KMS-11 (cell line): ENCODE measurements at regions not wholly inside any gene's neighbourhood (a gene's known extent, or its start where the extent isn't known, plus 50 kb on each side); places are given as distances from the start of the nearest gene placed in this dataset.

ENCODE experiments used
- H2AFZ ChIP-seq: fragments of 200-600 bp; sonication (generic); 2 replicates; pipeline ENCODE4 v1.6.1; 2016; ENCODE audit warnings: antibody characterized with exemption, mixed run types, low read depth
- H3K27ac ChIP-seq: fragments of 200-600 bp; sonication (generic); 2 replicates; pipeline ENCODE4 v1.6.1; 2016; ENCODE audit warnings: mild to moderate bottlenecking, mixed run types
- H3K27me3 ChIP-seq: fragments of 200-600 bp; sonication (generic); 2 replicates; pipeline ENCODE4 v1.6.1; 2017; ENCODE audit warnings: mild to moderate bottlenecking, low read depth, mixed run types, moderate library complexity; ENCODE audit not compliant: insufficient read depth
- H3K36me3 ChIP-seq: fragments of 200-600 bp; sonication (generic); 2 replicates; pipeline ENCODE4 v1.6.1; 2017; ENCODE audit warnings: mild to moderate bottlenecking, mixed run types; ENCODE audit not compliant: insufficient read depth
- H3K4me1 ChIP-seq: fragments of 200-600 bp; sonication (generic); 2 replicates; pipeline ENCODE4 v1.6.1; 2016; ENCODE audit warnings: mild to moderate bottlenecking, low read depth, mixed run types; ENCODE audit not compliant: poor library complexity, severe bottlenecking
- H3K4me2 ChIP-seq: fragments of 200-600 bp; sonication (generic); 2 replicates; pipeline ENCODE4 v1.7.0; 2016; ENCODE audit warnings: mild to moderate bottlenecking, mixed run types
- H3K4me3 ChIP-seq: fragments of 200-600 bp; sonication (generic); IDR thresholded peaks from 2 replicates; pipeline ENCODE4 v1.6.1; 2017; ENCODE audit warnings: low read depth, low read length, mixed read lengths; ENCODE audit not compliant: insufficient read depth
- H3K79me2 ChIP-seq: fragments of 200-600 bp; sonication (generic); 2 replicates; pipeline ENCODE4 v1.6.1; 2016; ENCODE audit warnings: low read depth, mixed run types; ENCODE audit not compliant: insufficient read depth
- H3K9ac ChIP-seq: fragments of 200-600 bp; sonication (generic); 2 replicates; pipeline ENCODE4 v1.6.1; 2016; ENCODE audit warnings: mild to moderate bottlenecking, mixed run types
- H4K20me1 ChIP-seq: fragments of 200-600 bp; sonication (generic); 2 replicates; pipeline ENCODE4 v1.6.1; 2016; ENCODE audit warnings: mild to moderate bottlenecking, mixed run types; ENCODE audit not compliant: insufficient read depth
- CTCF ChIP-seq: fragments of 200-600 bp; sonication (generic); conservative IDR thresholded peaks from 2 replicates; pipeline ENCODE4 v1.6.1; 2017; ENCODE audit warnings: low read depth, mild to moderate bottlenecking, antibody characterized with exemption, low read length, moderate library complexity, mixed read lengths

DNA sequence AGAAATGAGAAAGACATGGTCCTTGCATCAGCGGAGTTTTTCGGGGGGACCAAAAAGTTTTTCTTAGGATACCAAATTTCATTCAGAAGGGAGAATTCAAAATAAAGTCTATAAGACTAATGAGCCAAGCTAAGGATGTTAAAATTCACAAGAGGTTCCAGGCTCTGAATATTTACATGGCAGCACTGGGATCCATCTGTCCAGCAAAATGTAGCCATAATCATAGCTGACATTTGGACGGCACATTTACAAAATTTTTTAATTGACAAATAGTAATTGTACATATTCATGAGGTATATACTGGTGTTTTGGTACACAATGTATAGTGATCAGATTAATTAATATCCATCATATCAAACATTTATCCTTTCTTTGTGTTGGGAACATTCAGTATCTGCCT is 107.9 kb downstream of the ZNF648 start:
- no peak overlapping the region for H3K9ac ChIP-seq
- no peaks in the 10 kb centered on the region for H3K79me2 ChIP-seq
- H3K27me3 ChIP-seq = no peaks in the 10 kb centered on the region
- no peak overlapping the region for H3K4me3 ChIP-seq
- H4K20me1 ChIP-seq = no peaks in the 10 kb centered on the region
- no peak overlapping the region for H3K4me2 ChIP-seq
- H2AFZ ChIP-seq = no peak overlapping the region
- no peak overlapping the region for H3K27ac ChIP-seq
- no peaks in the 10 kb centered on the region for H3K4me1 ChIP-seq
- H3K36me3 ChIP-seq = no peaks in the 10 kb centered on the region
- TF ChIP-seq CTCF = no peak

GRCh38 chr1:181951213-181951612 is 110.3 kb downstream of the ZNF648 start:
- Histone ChIP-seq H3K27me3 (no peaks in the 10 kb centered on the region), H3K36me3 (no peaks in the 10 kb centered on the region), H3K27ac (no peak overlapping the region), H3K4me3 (no peak overlapping the region), H4K20me1 (no peaks in the 10 kb centered on the region), H3K79me2 (no peaks in the 10 kb centered on the region), H3K9ac (no peak overlapping the region), H2AFZ (no peak overlapping the region), H3K4me2 (no peak overlapping the region), H3K4me1 (no peaks in the 10 kb centered on the region)
- no peak for TF ChIP-seq CTCF

GRCh38 chr1:181949500-181949899 is 112.0 kb downstream of the ZNF648 start:
- no peaks in the 10 kb centered on the region for H3K27me3 ChIP-seq
- H3K79me2 ChIP-seq = no peaks in the 10 kb centered on the region
- no peak overlapping the region for H3K27ac ChIP-seq
- no peaks in the 10 kb centered on the region for H3K36me3 ChIP-seq
- H4K20me1 ChIP-seq = no peaks in the 10 kb centered on the region
- no peaks in the 10 kb centered on the region for H3K4me1 ChIP-seq
- no peak overlapping the region for H3K4me2 ChIP-seq
- no peak for TF ChIP-seq CTCF
- H3K4me3 ChIP-seq = no peak overlapping the region
- no peak overlapping the region for H3K9ac ChIP-seq
- H2AFZ ChIP-seq = no peak overlapping the region

DNA sequence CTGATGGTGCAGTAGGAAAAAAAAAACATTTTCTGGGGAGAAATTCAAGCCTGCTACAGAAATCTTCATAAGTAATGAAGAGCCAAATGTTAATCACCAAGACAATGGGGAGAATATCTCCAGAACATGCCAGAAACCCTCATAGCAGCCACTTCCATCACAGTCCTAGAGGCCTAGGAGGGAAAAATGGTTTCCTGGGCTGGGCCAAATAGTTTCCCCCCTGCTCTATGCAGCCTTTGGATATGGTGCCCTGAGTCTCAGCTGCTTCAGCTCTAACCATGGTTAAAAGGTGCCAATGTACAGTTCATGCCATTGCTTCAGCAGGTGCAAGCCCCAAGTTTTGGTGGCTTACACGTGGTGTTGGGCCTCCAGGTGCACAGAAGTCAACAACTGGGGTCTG is 113.1 kb downstream of the ZNF648 start:
- Histone ChIP-seq H3K27me3 (no peaks in the 10 kb centered on the region), H3K79me2 (no peaks in the 10 kb centered on the region), H3K4me3 (no peak overlapping the region), H3K27ac (no peak overlapping the region), H3K36me3 (no peaks in the 10 kb centered on the region), H3K4me2 (no peak overlapping the region), H4K20me1 (no peaks in the 10 kb centered on the region), H3K4me1 (no peaks in the 10 kb centered on the region), H2AFZ (no peak overlapping the region), H3K9ac (no peak overlapping the region)
- TF ChIP-seq CTCF = no peak

DNA sequence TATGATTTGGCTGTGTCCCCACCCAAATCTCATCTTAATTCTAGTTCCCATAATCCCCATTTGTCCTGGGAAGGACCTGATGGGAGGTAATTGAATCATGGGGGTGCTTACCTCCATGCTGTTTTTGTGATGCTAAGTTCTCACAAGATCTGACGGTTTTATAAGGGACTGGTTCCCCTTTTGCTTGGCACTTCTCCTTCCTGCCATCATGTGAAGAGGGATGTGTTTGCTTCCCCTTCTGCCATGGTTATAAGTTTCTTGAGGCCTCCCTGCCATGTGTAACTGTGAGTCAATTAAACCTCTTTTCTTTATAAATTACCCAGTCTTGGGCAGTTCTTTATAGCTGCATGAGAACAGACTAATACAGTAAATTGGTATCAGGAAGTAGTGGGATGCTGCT is 114.1 kb downstream of the ZNF648 start:
- no peaks in the 10 kb centered on the region for H4K20me1 ChIP-seq
- no peak overlapping the region for H3K9ac ChIP-seq
- no peaks in the 10 kb centered on the region for H3K4me1 ChIP-seq
- H3K27ac ChIP-seq = no peak overlapping the region
- H2AFZ ChIP-seq = no peak overlapping the region
- TF ChIP-seq CTCF = no peak
- H3K79me2 ChIP-seq = no peaks in the 10 kb centered on the region
- H3K4me2 ChIP-seq = no peak overlapping the region
- H3K4me3 ChIP-seq = no peak overlapping the region
- H3K27me3 ChIP-seq = no peaks in the 10 kb centered on the region
- no peaks in the 10 kb centered on the region for H3K36me3 ChIP-seq
